Embryonic facial prominence (tissue), 1 donor: ENCODE measurements at regions not wholly inside any gene's neighbourhood (a gene's known extent, or its start where the extent isn't known, plus 50 kb on each side); places are given as distances from the start of the nearest gene placed in this dataset.

Experiments
- DNase-seq: peaks from one replicate; pipeline ENCODE4 v3.0.0-alpha.2; 2016; ENCODE audit errors: extremely low spot score

GRCh38 chr1:69433073-69433472 lies 134.6 kb upstream of the LRRC7 start:
- no peak for DNase-seq

- DNase-seq, result no peak
Measured at GRCh38 chr1:69436151-69436550, 131.6 kb upstream of the LRRC7 start.

GRCh38 chr1:69438056-69438795 lies 129.5 kb upstream of the LRRC7 start:
- DNase-seq, result no peak

GRCh38 chr1:69441496-69441895 lies 126.2 kb upstream of the LRRC7 start:
- DNase-seq, result no peak

GRCh38 chr1:69451196-69451595 lies 116.5 kb upstream of the LRRC7 start:
- DNase-seq, result no peak

- DNase-seq, result no peak
Measured at GRCh38 chr1:69455718-69456117, 112.0 kb upstream of the LRRC7 start.

GRCh38 chr1:69459244-69459643 lies 108.5 kb upstream of the LRRC7 start:
- DNase-seq, result no peak

GRCh38 chr1:69475021-69475420 lies 92.7 kb upstream of the LRRC7 start:
- DNase-seq, result no peak

GRCh38 chr1:69479734-69480133 lies 88.0 kb upstream of the LRRC7 start:
- DNase-seq, result no peak

GRCh38 chr1:69483246-69483645 lies 84.5 kb upstream of the LRRC7 start:
- no peak for DNase-seq

GRCh38 chr1:69485616-69486015 lies 82.1 kb upstream of the LRRC7 start:
- no peak for DNase-seq

GRCh38 chr1:69491416-69491815 lies 76.3 kb upstream of the LRRC7 start:
- DNase-seq, result no peak

- DNase-seq, result no peak
Measured at GRCh38 chr1:69492286-69492685, 75.4 kb upstream of the LRRC7 start.

GRCh38 chr1:69494221-69494620 lies 73.5 kb upstream of the LRRC7 start:
- DNase-seq, result no peak

GRCh38 chr1:69497441-69498221 lies 70.1 kb upstream of the LRRC7 start:
- no peak for DNase-seq

GRCh38 chr1:69498711-69499110 lies 69.0 kb upstream of the LRRC7 start:
- DNase-seq, result no peak

- DNase-seq, result no peak
Measured at GRCh38 chr1:69499203-69499803, 68.4 kb upstream of the LRRC7 start.

GRCh38 chr1:69502991-69503390 lies 64.7 kb upstream of the LRRC7 start:
- no peak for DNase-seq

GRCh38 chr1:69504730-69505252 lies 62.9 kb upstream of the LRRC7 start:
- DNase-seq, result no peak

- no peak for DNase-seq
Measured at GRCh38 chr1:69506311-69506710, 61.4 kb upstream of the LRRC7 start.

GRCh38 chr1:69506721-69507120 lies 61.0 kb upstream of the LRRC7 start:
- no peak for DNase-seq

- no peak for DNase-seq
Measured at GRCh38 chr1:69510026-69510425, 57.7 kb upstream of the LRRC7 start.
